SH-SY5Y (cell line): ENCODE measurements at regions not wholly inside any gene's neighbourhood (a gene's known extent, or its start where the extent isn't known, plus 50 kb on each side); places are given as distances from the start of the nearest gene placed in this dataset.

ENCODE experiments used
- GATA2 ChIP-seq: IDR thresholded peaks from 2 replicates; pipeline ENCODE4 v1.6.1; 2011; ENCODE audit warnings: mild to moderate bottlenecking, low read depth, low read length
- GATA3 ChIP-seq: IDR thresholded peaks from 2 replicates; pipeline ENCODE4 v1.6.1; 2011; ENCODE audit warnings: low read depth, mild to moderate bottlenecking, low read length, moderate library complexity

- TF ChIP-seq GATA2 (no peak), GATA3 (no peak)
Measured at GRCh38 chr17:77618731-77619130, 339.8 kb upstream of the TNRC6C start.
